HEK293T (cell line): ENCODE measurements at regions not wholly inside any gene's neighbourhood (a gene's known extent, or its start where the extent isn't known, plus 50 kb on each side); places are given as distances from the start of the nearest gene placed in this dataset.

Experiments used
- ARNT ChIP-seq: fragments of 450-650 bp; IDR thresholded peaks from 2 replicates; pipeline ENCODE4 v1.6.1; 2017; ENCODE audit warnings: mild to moderate bottlenecking
- BHLHE40 ChIP-seq: fragments of 450-650 bp; IDR thresholded peaks from 2 replicates; pipeline ENCODE4 v1.6.1; 2016; ENCODE audit warnings: mild to moderate bottlenecking, moderate library complexity, borderline replicate concordance
- FOXA1 ChIP-seq: fragments of 450-650 bp; IDR thresholded peaks from 2 replicates; pipeline ENCODE4 v1.6.1; 2016; ENCODE audit warnings: mild to moderate bottlenecking
- FOXK2 ChIP-seq: fragments of 450-650 bp; IDR thresholded peaks from 2 replicates; pipeline ENCODE4 v1.6.1; 2016; ENCODE audit warnings: mild to moderate bottlenecking
- FOXM1 ChIP-seq: fragments of 450-650 bp; IDR thresholded peaks from 2 replicates; pipeline ENCODE4 v1.6.1; 2017; ENCODE audit warnings: mild to moderate bottlenecking, borderline replicate concordance
- L3MBTL2 ChIP-seq: fragments of 450-650 bp; conservative IDR thresholded peaks from 2 replicates; pipeline ENCODE4 v1.6.1; 2016; ENCODE audit warnings: mild to moderate bottlenecking
- LEF1 ChIP-seq: fragments of 450-650 bp; IDR thresholded peaks from 2 replicates; pipeline ENCODE4 v1.6.1; 2017; ENCODE audit warnings: mild to moderate bottlenecking, borderline replicate concordance
- NFRKB ChIP-seq: fragments of 450-650 bp; IDR thresholded peaks from 2 replicates; pipeline ENCODE4 v1.6.1; 2016; ENCODE audit warnings: mild to moderate bottlenecking, moderate library complexity
- SP1 ChIP-seq: fragments of 450-650 bp; IDR thresholded peaks from 2 replicates; pipeline ENCODE4 v1.6.1; 2017
- SUZ12 ChIP-seq: fragments of 450-650 bp; IDR thresholded peaks from 2 replicates; pipeline ENCODE4 v1.6.1; 2016; ENCODE audit warnings: mild to moderate bottlenecking
- TARDBP ChIP-seq: fragments of 450-650 bp; IDR thresholded peaks from 2 replicates; pipeline ENCODE4 v1.6.1; 2016
- ZNF384 ChIP-seq: fragments of 450-650 bp; IDR thresholded peaks from 2 replicates; pipeline ENCODE4 v1.6.1; 2016

DNA sequence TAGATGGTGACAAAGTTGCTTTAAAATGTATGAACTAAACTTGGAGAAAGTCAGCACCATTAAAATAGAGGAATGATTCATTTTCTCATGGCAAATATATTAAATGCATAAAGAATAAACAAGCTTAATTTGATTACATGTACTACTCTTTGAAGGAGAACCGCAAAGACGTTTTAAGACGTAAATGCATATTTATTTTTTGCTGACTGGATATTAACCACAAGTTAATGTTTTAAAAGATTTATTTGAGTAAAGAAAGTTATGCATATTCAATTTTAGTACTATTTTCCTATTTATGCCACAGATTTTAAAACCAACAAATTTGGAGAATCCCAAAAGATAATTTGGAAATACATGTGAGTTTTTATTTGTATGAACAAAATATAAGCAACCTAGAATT, 1121.9 kb downstream of the CDH8 start:
- TF ChIP-seq TARDBP, result no peak
- TF ChIP-seq ARNT, result no peak
- TF ChIP-seq FOXM1, result no peak
- TF ChIP-seq FOXA1, result no peak
- no peak for TF ChIP-seq L3MBTL2
- TF ChIP-seq SUZ12, result no peak
- TF ChIP-seq FOXK2, result no peak
- no peak for TF ChIP-seq ZNF384
- no peak for TF ChIP-seq LEF1
- no peak for TF ChIP-seq NFRKB
- TF ChIP-seq BHLHE40, result no peak
- no peak for TF ChIP-seq SP1
